CD1c-positive myeloid dendritic cell (primary cell): ENCODE measurements at regions not wholly inside any gene's neighbourhood (a gene's known extent, or its start where the extent isn't known, plus 50 kb on each side); places are given as distances from the start of the nearest gene placed in this dataset.
"Not testable (repeated sequence)": the region's sequence is repeated elsewhere in the genome, so short reads cannot be mapped to it uniquely, and the experiment has no call there.

ENCODE experiments used
- DNase-seq: peaks from one replicate; pipeline ENCODE4 v3.0.0-alpha.2; 2016; ENCODE audit errors: extremely low spot score

- no peak for DNase-seq
These were observed 242.5 kb upstream of the NETO1 start for GRCh38 chr18:73110307-73110706.

GRCh38 chr18:73101977-73102376, 234.2 kb upstream of the NETO1 start:
- no peak for DNase-seq

- DNase-seq, result not testable (repeated sequence)
These were observed 233.7 kb upstream of the NETO1 start for GRCh38 chr18:73101491-73101890.

GRCh38 chr18:73099759-73100158, 232.0 kb upstream of the NETO1 start:
- no peak for DNase-seq

- no peak for DNase-seq
These were observed 226.0 kb upstream of the NETO1 start for GRCh38 chr18:73093687-73094250.

- no peak for DNase-seq
These were observed 220.7 kb upstream of the NETO1 start for GRCh38 chr18:73088445-73088844.

- no peak for DNase-seq
These were observed 219.6 kb upstream of the NETO1 start for GRCh38 chr18:73087282-73087977.

GRCh38 chr18:73079920-73080319, 212.1 kb upstream of the NETO1 start:
- DNase-seq, result no peak

GRCh38 chr18:73060666-73061288, 193.0 kb upstream of the NETO1 start:
- no peak for DNase-seq

GRCh38 chr18:73059280-73059679, 191.5 kb upstream of the NETO1 start:
- no peak for DNase-seq

GRCh38 chr18:73047688-73048087, 179.9 kb upstream of the NETO1 start:
- DNase-seq, result no peak

GRCh38 chr18:73045037-73045436, 177.2 kb upstream of the NETO1 start:
- DNase-seq, result no peak

- DNase-seq, result no peak
These were observed 175.8 kb upstream of the NETO1 start for GRCh38 chr18:73043611-73044010.

GRCh38 chr18:73043211-73043610, 175.4 kb upstream of the NETO1 start:
- no peak for DNase-seq

- DNase-seq, result no peak
These were observed 172.5 kb upstream of the NETO1 start for GRCh38 chr18:73040247-73040646.

- no peak for DNase-seq
These were observed 170.5 kb upstream of the NETO1 start for GRCh38 chr18:73038336-73038735.

GRCh38 chr18:73023975-73024374, 156.2 kb upstream of the NETO1 start:
- no peak for DNase-seq

GRCh38 chr18:73009691-73010090, 141.9 kb upstream of the NETO1 start:
- DNase-seq, result no peak

GRCh38 chr18:73007915-73008308, 140.1 kb upstream of the NETO1 start:
- DNase-seq, result no peak

GRCh38 chr18:73007195-73007914, 139.6 kb upstream of the NETO1 start:
- no peak for DNase-seq

- no peak for DNase-seq
These were observed 138.5 kb upstream of the NETO1 start for GRCh38 chr18:73006331-73006730.

- DNase-seq, result no peak
These were observed 136.5 kb upstream of the NETO1 start for GRCh38 chr18:73004260-73004659.
